ENCODE measurements at regions not wholly inside any gene's neighbourhood (a gene's known extent, or its start where the extent isn't known, plus 50 kb on each side); places are given as distances from the start of the nearest gene placed in this dataset.

DNA sequence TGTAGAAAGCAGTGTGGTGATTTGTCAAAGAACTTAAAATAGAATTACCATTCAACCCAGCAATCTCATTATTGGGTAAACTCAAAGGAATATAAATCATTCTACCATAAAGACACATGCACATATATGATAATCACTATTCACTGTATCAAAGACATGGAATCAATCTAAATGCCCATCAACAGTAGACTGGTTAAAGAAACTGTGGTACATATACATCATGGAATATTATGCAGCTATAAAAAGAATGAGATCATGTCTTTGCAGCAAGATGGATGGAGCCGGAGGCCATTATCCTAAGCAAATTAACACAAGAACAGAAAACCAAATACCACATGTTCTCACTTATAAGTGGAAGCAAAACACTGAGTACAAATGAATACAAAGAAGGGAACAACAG is 281.5 kb upstream of the MAGI2 start:
- H3K36me3 ChIP-seq (ENCODE audit: control insufficient read depth, insufficient read depth, low read length), result no peaks in the 10 kb centered on the region
- TF ChIP-seq CTCF (IDR thresholded peaks at IDR 0.05; ENCODE audit: insufficient read depth, low read length, poor library complexity, severe bottlenecking), result no peak
- DNase-seq (ENCODE audit: extremely low read depth, insufficient read length), result no peak
- H3K27me3 ChIP-seq (replicated peaks; ENCODE audit: control insufficient read depth, insufficient read depth, low read length), result no peaks in the 10 kb centered on the region
- H3K4me3 ChIP-seq (replicated peaks; ENCODE audit: low read depth, low read length), result no peak overlapping the region

DNA sequence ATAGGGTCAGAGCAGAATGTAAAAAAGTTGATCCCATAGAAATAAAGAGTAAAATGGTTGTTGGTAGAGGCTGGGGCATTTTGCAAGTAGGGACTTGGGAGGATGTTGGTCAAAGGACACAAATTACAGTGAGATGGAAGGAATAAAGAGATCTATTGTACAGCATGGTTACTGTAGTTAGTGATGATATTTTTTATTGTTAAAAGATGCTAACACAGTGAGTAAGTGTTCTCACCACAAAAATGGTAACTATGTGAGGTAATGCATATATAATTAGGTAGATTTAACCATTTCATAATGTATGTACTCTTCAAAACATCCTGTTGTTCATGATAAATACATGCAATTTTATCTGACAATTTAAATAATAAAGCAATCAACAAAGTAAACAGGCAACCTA is 280.7 kb upstream of the MAGI2 start:
- Histone ChIP-seq H3K36me3 (ENCODE audit: control insufficient read depth, insufficient read depth, low read length) (no peaks in the 10 kb centered on the region), H3K4me3 (replicated peaks; ENCODE audit: low read depth, low read length) (no peak overlapping the region), H3K27me3 (replicated peaks; ENCODE audit: control insufficient read depth, insufficient read depth, low read length) (no peaks in the 10 kb centered on the region)
- TF ChIP-seq CTCF (IDR thresholded peaks at IDR 0.05; ENCODE audit: insufficient read depth, low read length, poor library complexity, severe bottlenecking), result no peak
- no peak for DNase-seq (ENCODE audit: extremely low read depth, insufficient read length)

DNA sequence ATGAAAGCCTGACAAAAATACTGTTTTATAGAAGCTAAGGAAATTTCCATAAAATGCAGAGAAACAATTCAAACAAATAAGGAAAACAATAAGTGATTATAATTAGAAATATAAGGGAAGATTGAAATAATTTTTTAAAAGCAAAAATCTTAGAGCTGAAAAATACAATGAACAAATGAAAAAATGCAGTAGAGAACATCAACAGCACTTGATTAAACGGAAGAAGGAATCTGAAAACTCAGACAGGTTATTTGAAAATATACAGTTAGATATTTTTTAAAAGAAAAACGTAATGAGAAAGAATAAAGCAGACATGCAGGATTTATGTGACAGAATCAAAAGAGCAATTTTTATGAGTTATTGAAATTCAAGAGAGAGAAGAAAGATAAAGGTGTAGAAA is 279.1 kb upstream of the MAGI2 start:
- Histone ChIP-seq H3K27me3 (replicated peaks; ENCODE audit: control insufficient read depth, insufficient read depth, low read length) (no peaks in the 10 kb centered on the region), H3K36me3 (ENCODE audit: control insufficient read depth, insufficient read depth, low read length) (no peaks in the 10 kb centered on the region), H3K4me3 (replicated peaks; ENCODE audit: low read depth, low read length) (no peak overlapping the region)
- DNase-seq (ENCODE audit: extremely low read depth, insufficient read length), result no peak
- no peak for TF ChIP-seq CTCF (IDR thresholded peaks at IDR 0.05; ENCODE audit: insufficient read depth, low read length, poor library complexity, severe bottlenecking)

GRCh38 chr7:79730971-79731370 is 277.5 kb upstream of the MAGI2 start:
- Histone ChIP-seq H3K27me3 (replicated peaks; ENCODE audit: control insufficient read depth, insufficient read depth, low read length) (no peaks in the 10 kb centered on the region), H3K4me3 (replicated peaks; ENCODE audit: low read depth, low read length) (no peak overlapping the region), H3K36me3 (ENCODE audit: control insufficient read depth, insufficient read depth, low read length) (no peaks in the 10 kb centered on the region)
- no peak for TF ChIP-seq CTCF (IDR thresholded peaks at IDR 0.05; ENCODE audit: insufficient read depth, low read length, poor library complexity, severe bottlenecking)
- no peak for DNase-seq (ENCODE audit: extremely low read depth, insufficient read length)

GRCh38 chr7:79723833-79724618 is 270.6 kb upstream of the MAGI2 start:
- no peak for TF ChIP-seq CTCF (IDR thresholded peaks at IDR 0.05; ENCODE audit: insufficient read depth, low read length, poor library complexity, severe bottlenecking)
- Histone ChIP-seq H3K36me3 (ENCODE audit: control insufficient read depth, insufficient read depth, low read length) (no peaks in the 10 kb centered on the region), H3K4me3 (replicated peaks; ENCODE audit: low read depth, low read length) (no peak overlapping the region), H3K27me3 (replicated peaks; ENCODE audit: control insufficient read depth, insufficient read depth, low read length) (no peaks in the 10 kb centered on the region)
- DNase-seq (ENCODE audit: extremely low read depth, insufficient read length), result no peak

GRCh38 chr7:79722217-79722616 is 268.8 kb upstream of the MAGI2 start:
- no peak for DNase-seq (ENCODE audit: extremely low read depth, insufficient read length)
- Histone ChIP-seq H3K4me3 (replicated peaks; ENCODE audit: low read depth, low read length) (no peak overlapping the region), H3K36me3 (ENCODE audit: control insufficient read depth, insufficient read depth, low read length) (no peaks in the 10 kb centered on the region), H3K27me3 (replicated peaks; ENCODE audit: control insufficient read depth, insufficient read depth, low read length) (no peaks in the 10 kb centered on the region)
- TF ChIP-seq CTCF (IDR thresholded peaks at IDR 0.05; ENCODE audit: insufficient read depth, low read length, poor library complexity, severe bottlenecking), result no peak

Measured in GM06990 (cell line).